ENCODE measurements at regions not wholly inside any gene's neighbourhood (a gene's known extent, or its start where the extent isn't known, plus 50 kb on each side); places are given as distances from the start of the nearest gene placed in this dataset.

DNA sequence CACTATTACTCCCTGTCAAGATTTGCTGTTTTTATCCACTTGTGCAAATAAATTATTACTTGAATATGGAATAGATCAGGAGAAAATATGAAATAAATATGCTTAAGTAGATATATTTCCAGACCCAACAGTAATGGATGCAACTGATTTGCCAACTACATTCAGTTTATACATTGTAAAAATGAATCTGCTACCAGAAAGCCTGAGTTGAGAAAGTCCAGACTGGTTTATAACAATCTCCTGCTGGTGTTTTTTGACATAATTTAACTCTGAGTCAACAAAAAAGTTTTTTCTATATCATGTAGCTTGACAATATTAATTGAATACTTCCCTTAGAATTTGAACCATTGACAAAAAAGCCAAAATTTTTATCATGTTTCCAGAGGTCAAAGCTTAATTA, 265.8 kb upstream of the SEMA3D start:
- DNase-seq = no peak

DNA sequence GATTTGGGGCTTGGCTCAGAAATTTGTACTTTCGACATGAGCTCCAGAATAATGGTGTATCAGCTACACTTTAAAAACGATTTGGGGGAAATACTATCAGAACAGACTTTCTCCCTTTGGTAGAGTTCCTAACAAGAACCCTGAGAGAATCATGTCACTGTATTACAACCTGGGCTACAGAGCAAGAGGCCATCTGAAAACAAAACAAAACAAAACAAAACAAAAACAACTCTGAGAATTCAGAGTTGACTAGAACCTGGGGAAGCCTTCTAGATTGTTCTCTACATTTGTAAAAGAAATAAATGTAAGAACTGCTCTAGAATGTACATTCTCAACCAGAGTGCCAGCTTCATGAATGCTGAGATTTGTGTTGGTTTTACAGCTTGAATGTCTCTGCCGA, 262.6 kb upstream of the SEMA3D start:
- DNase-seq = no peak

DNA sequence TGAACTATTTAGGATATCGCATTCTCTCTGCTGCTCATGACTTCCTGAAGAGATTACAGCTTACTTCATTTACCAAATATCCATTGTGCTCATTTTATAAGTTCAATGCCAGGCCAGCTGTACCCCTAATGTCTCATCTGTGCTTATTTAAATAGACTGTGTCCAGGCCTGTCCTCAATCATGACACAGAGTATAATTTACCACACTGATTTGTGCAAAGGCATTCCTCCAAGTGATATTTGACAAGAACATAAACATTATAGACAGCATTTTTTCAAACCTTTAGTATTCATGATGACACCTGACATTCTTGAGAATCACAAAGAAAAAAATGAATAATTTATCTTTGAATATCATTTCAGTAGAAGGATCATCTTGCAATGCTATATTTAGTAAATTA, 260.1 kb upstream of the SEMA3D start:
- DNase-seq = no peak

DNA sequence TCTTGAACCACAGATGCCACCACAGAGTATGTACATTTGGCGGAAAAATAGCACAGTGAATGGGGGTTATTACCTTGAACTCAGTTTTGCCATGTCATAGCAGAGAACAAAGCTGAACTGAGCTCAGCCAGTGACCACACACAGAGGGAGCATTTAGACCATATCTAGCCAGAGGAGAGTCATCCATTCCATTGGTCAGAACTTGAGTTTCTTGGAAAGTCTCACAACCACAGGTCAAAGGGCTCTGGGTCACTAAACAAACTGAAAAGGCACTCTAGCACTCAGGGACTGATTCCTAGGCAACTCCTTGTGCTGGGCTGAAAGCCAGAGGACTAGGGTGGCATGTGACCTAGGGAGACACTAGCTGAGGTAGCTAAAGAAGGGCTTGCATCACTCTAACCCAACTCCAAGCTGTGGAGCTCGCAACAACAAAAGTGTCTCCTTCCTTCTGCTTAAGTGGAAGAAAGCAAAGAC, 239.7 kb upstream of the SEMA3D start:
- peak in 1 of 58 donors; percentile 36 for DNase-seq

DNA sequence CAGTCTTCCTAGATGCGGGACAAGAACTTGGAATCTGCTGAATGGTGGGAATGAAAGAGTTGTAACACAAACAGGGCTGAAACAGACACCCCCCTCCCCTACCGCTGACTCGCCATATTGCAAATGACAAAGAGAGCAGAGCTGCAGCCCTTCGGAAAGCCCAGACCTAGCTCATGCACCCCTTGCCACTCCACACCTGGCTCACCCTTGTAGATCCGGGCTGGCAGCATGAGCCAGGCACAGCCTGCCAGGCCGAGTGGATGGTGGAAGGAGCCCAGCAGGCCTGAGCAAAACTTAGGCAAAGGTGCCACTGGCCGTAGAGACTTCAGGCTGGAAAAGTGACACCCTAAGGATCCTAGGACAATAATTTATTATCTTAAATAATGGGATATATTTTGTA, 237.4 kb upstream of the SEMA3D start:
- DNase-seq = no peak

DNA sequence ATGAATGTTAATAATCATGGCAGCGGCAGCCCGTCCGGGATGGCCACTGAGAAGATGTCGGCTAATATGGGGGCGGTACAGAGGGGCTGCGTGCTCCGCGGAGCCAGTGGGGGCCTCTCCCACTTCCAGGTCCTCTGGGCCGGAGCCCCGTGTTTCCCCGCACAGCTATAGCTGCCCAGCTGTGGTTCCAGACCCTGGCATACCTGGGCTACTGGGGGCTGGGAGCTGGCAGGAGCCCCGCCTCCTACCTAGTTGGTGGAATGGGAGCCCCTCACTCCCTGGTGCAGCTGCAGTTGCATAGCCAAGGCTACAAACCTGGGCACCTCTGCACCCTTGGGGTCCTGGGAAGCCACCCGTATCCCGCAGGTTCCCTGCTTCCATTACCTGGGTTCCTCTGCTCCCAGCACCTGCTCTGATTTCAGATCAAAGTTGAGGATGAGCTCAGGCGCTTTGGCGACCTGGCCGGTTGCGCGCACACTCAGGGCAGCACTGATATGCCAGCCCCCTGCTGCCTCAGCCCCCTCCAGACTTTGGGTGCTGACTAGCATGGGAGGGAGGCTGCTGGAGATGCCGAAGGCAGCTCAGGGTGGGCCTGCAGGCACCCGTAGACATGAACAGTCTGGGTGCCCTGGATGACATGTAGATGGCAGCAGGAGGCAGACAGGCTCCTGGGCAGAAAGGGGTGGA, 236.5 kb upstream of the SEMA3D start:
- DNase-seq = no peak

DNA sequence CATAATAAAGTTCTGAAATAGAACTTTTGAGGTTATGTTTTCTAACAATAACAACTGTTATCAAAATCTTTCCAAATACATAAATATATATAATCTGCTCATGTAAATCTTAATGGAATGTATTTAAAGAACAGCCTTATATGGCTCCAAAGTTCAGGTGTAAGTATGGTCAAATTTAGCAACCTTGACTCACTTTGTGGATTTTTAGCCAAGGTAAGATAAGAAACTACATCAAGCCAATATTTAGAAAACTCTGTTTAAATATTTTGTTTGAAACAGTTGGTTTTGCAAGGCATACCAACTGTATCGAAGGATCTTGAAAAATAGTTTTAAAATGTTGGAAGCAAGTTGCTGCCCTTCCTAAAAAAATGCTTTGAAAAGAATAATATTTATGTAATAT, 228.9 kb upstream of the SEMA3D start:
- no peak for DNase-seq

DNA sequence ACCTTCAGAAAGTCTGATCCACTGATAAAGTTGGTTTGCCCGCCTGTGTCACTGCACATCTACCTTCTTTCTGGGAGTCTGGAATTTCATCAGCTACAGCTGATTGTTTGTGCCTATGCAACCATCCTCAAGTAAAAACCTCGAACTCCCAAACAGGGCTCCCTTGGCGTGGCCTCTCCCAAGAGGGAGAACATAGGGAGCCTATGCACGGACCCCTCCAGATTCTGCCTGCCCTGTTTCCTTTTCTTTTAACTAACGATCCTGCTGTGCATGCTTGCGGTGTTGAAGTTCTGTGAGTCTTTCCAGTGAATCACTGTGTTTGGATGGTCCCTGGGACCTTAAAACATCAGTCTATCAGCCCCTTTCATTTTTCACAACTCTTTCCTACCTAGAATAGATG, 226.9 kb upstream of the SEMA3D start:
- DNase-seq = no peak

DNA sequence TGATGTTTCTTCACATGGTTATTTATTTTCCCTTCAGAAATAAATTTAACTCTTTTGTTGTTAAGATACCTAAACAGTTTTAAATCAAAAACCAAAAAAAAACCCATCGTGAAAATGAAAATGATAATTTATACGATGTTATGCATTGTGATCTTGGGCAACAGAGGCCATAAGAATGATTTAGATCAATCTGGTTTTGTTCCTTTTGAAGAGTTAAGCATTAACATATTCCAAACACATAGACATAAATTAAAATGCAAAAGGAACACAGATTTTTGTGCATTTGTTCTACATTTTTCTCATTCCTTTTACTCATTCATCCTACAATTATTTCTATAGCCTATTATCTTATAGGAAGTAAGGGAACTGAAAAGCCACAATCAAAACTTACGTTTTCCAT, 226.1 kb upstream of the SEMA3D start:
- no peak for DNase-seq

DNA sequence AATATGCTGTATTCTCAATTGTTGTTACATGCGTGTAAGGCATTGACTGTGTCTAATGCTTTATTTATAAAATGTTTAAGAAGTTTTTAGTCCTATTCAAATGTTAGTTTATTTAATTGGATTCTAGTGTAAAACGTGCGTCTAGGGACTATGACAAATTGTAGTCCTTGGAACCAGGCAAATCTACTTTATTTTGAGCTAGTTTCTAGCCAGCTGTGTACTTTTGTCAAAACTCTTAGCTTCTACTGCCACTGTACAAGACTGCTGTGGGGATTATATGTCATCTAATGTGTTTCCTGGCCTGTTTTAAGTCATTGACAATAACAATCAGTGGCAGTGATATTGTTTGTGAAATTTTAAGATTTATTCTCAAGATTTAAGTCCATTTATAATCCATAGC, 220.5 kb upstream of the SEMA3D start:
- no peak for DNase-seq

DNA sequence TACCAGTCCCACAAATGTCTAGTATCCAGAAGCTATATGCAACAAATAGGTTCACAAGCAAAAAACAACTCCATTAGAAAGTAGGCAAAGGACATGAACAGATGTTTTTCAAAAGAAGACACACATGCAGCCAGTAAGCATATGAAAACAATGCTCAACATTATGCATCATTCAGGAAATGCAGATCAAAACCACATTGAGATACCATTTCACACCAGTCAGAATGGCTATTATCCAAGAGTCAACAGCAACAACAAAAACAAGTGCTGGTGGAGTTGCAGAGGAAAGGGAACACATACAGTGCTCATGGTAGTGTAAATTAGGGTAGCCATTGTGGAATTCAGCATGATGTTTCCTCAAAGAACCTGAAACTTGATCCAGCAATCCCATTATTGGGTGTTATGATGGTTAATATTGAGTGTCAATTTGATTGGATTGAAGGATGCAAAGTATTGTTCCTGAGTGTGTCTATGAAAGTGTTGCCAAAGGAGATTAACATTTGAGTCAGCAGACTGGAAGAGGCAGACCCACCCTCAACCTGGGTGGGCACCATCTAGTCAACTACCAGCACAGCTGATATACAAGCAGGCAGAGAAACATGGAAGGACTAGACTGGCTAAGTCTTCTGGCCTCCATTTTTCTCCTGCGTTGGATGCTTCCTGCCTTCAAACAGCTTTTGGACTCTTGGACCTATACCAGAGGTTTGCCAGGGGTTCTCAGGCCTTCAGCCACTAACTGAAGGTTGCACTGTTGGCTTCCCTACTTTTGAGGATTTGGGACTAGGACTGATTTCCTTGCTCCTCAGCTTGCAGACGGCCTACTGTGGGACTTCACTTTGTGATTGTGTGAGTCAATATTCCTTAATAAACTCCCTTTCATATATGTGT, 218.4 kb upstream of the SEMA3D start:
- DNase-seq = no peak

DNA sequence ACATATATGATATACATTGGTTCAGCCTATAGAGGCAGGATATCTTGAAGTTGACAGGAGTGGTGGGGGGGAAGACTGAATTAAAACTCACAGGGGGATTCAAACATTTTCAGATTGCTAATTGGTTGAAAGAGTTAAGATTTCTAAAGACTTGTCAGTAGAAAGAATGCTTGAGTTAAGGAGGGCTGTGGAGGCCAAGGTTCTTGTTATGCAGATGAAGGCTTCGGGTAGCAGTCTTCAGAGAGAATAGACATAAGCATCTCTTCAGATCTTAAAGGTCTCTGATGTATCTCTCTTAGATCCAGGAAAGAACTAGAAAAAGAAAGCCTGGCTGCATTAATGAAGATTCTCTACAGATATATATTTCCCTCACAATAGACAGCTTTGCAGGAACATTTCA, 209.8 kb upstream of the SEMA3D start:
- DNase-seq = no peak

DNA sequence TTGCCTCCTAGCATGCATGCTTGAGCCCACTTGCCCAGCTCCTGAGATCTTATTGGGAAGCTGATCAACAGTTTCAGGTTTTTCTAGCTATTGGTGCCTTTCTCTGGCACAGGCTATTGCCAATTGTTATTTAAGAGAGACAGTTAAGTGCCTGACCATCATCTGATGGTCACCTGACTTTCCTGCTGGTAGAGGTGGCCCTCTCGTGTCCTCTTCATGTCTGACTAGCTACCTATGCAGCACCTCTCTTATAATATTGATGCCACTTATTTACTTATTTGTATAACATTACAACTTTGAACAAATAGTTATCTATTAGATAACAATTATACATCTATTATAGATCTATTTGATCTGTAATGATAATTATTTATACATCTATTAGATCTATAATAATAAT, 205.9 kb upstream of the SEMA3D start:
- DNase-seq = no peak

DNA sequence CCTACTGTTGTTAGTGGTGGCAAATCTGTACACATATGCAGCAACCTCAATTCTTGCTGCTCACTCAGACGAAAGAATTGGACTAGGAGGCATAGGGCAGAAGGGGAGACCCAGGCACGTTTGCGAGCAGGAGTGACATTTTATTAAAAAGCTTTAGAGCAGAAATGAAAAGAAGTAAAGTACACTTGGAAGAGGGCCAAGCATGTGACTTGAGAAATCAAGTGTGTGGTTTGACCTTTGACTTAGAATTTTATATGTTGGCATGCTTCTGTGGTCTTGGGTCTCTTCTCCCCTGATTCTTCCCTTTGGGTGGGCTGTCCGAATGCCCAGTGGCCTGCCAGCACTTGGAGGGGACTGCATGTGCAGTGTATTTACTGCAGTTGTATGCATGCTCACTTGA, 205.5 kb upstream of the SEMA3D start:
- DNase-seq = no peak

DNA sequence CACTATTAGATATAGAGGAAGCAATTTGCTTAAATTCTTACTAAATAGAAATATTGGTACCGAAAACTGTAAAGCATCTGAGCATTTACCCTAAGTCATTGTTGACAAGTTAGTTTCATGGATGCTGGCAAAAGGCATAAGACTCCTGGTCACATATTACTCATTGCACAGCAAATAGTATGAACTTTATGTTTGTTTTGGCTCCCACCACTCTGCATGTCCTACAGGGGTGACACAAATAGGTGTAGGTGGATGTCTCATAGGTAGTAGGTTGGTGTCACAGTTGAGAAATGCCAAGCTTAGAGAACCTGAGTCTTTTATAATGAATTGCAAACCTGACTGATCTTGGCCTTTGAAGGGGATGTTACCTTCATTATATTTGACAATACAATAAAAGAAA, 199.6 kb upstream of the SEMA3D start:
- DNase-seq = no peak

DNA sequence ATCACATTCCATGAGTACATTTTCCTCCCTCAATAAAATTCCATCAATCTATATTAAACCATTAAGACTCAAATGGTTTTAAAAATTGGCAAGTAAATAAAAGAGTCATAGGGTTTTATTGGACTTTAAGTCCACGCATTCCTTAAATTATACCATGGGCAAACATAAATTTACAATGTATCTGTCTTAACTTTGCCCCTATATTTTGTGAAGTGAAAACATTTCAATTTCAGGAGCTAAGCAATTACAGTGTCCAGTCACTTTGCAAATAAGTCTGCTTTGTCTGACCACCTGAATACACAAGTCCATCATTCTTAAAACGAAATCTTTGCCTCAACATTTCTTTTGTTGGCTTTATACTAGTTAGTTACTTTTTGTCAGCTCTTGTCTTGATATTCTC, 197.5 kb upstream of the SEMA3D start:
- no peak for DNase-seq

DNA sequence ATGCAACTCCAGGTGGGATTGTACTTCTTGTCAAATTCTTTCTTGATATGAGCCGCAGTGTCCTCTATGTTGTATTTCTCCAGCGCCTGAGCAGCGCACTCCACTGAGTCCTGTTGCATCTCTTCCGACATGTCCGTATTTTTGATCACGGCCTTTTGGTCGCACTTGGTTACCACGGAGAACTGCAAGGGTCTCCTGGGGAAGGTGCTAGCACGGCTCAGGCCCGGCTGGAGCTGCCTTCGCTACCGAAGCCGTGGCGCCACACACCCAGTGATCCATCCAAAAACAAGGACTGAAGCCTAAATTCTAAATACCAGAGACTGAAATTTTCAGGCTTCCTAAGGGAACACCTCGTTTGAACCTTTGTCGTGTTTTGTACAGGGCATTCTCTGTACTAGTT, 194.4 kb upstream of the SEMA3D start:
- DNase-seq = no peak

DNA sequence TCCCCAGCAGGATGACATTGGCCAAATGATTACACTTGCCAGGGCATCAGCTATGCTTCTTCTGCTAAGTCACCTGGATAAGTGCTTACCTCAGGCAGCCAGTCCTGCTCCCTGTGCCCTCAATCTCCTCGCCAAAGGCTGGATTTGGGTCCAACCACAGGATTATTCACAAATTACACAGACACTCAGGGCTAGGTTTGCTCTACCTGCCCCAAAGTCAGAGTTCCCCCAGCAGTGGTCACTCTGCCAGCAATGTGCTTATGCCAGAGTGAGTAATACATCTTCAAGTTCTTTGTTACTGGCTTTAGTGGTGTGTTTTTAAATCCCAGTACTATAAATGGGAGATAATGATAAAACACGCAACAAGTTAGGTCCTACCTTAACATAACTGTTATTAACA, 189.7 kb upstream of the SEMA3D start:
- no peak for DNase-seq

DNA sequence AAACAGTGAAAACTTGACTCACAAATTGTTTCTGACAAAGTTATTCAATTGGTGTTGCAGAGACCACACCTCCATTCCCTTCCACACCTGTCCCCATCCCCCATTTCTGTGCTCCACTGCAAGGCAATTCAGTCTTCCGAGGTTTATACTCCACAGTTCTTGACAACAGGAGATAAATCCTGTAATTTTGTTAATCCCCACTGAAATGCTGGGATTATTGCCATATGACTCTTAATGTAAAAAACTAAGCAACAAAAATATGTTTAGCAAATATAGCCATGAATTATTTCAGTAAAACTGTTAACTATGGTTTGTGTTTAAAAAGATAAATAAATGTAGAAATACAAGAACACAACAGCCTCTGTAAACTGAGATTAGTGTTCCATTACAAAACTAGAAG, 170.1 kb upstream of the SEMA3D start:
- no peak for DNase-seq

DNA sequence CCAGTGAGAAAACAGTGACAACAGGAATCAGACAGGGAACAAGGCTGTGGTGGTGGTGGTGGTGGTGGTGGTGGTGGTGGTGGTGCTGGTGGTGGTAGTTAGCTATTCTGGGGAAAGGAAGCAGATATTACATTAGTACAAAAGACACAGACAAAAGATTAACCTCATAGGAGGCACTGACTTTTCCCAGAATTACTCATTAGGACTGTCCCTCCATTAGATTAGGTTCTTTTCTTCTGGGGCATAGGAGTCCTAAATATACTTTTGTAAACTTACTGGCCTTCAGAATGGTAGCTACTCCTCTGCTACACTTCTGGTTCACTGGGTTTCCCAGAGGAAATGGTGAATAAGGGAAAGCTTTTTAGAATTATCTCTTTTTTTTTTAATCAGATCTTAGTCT, 156.6 kb upstream of the SEMA3D start:
- no peak for DNase-seq

DNA sequence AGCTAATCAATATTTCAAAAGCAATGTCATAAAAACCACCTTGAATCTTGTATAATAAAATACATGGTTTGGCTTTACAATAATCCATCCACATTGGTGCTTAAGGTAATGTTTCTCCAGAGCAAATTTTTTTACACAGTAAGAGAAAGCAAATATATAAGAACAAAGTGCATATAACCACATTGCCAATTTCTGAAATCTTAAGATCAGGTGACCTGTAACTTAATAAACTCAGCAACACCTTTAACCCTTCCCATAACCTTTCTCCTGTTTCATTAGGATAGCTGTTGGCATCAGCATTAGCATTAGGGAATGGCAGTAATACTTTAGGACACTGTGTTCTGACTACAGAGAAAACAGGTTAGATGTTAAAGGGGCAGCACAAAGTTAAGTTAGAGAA, 155.9 kb upstream of the SEMA3D start:
- DNase-seq = no peak

DNA sequence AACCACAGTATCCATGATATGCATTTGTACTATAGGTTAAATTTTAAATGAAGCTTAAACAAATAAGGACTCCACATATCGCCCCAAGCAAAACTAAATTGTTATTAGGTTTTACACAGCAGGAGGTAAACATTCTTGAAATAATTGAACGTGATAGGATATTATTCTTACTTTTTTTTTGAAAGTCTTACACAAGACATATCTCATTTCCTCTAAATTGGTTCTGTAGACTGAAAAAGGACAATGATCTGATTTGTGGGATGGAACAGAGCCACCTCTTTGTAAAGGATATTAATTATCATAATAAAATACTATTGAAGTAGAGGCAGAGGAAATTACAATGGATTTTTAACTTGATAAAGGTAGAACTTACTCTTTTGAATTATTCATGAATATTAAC, 155.1 kb upstream of the SEMA3D start:
- no peak for DNase-seq

DNA sequence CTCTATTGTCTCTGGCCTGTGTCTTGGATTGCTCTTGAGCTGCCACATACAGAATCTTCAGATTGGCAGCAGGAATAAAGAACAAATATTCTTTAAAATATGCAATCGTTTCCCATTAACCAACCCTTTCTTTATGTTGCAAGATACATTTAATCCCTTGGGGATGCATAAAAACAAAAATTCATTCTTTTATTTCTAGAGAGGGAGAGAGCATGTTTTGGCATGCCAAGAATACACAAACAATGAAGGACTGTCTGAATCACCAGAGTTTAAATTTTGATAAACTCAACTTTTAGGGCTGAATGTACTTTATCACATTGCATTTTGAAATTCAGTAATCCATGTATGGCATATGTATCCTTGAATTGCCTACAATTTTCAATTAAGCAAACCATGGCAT, 154.3 kb upstream of the SEMA3D start:
- DNase-seq = no peak
